CD8-positive, alpha-beta memory T cell (primary cell): ENCODE measurements at regions not wholly inside any gene's neighbourhood (a gene's known extent, or its start where the extent isn't known, plus 50 kb on each side); places are given as distances from the start of the nearest gene placed in this dataset.

Experiments used
- CTCF ChIA-PET: fragments of 350-600 bp; sonication (Branson Sonifier 250); formaldehyde crosslinking; loops from one replicate; lab custom pipeline; 2021; ENCODE audit warnings: antibody characterized with exemption; lab: Charles Lee
- POLR2A ChIA-PET: fragments of 350-600 bp; sonication (Branson Sonifier 250); formaldehyde crosslinking; loops from one replicate; lab custom pipeline; 2021; ENCODE audit warnings: antibody characterized with exemption; lab: Charles Lee
- DNase-seq, 5 donors: peaks; one replicate each; pipeline versions ENCODE4 v3.0.0 to v3.0.0-alpha.2; 2020 to 2022; ENCODE audit warnings: mixed read lengths in 1 of 5
- H3K27ac ChIP-seq: one replicate; pipeline ENCODE4 v1.7.0; 2013; ENCODE audit warnings: low read depth, mild to moderate bottlenecking, low read length, moderate library complexity
- H3K27me3 ChIP-seq: 2 replicates; pipeline ENCODE4 v1.7.0; 2013; ENCODE audit warnings: low read length, mild to moderate bottlenecking; ENCODE audit not compliant: insufficient read depth, poor library complexity, severe bottlenecking
- H3K36me3 ChIP-seq: 2 replicates; pipeline ENCODE4 v1.7.0; 2013; ENCODE audit warnings: mild to moderate bottlenecking, low read length, moderate library complexity; ENCODE audit not compliant: insufficient read depth
- H3K4me1 ChIP-seq: 2 replicates; pipeline ENCODE4 v1.7.0; 2013; ENCODE audit warnings: mild to moderate bottlenecking, low read length, moderate library complexity; ENCODE audit not compliant: insufficient read depth
- H3K4me3 ChIP-seq: 2 replicates; pipeline ENCODE4 v1.7.0; 2013; ENCODE audit warnings: mild to moderate bottlenecking, low read length
- H3K9me3 ChIP-seq: 2 replicates; pipeline ENCODE4 v1.7.0; 2013; ENCODE audit warnings: mild to moderate bottlenecking, low read length
- H3K27ac Mint-ChIP-seq, 8 donors: one replicate each; pipeline ENCODE4 v1.8.0; 2020 to 2021; ENCODE audit warnings: mixed read lengths in 8 of 8, mild to moderate bottlenecking in 6 of 8, inconsistent platforms in 3 of 8, moderate library complexity in 3 of 8
- H3K27me3 Mint-ChIP-seq, 2 donors: one replicate each; pipeline ENCODE4 v1.8.0; 2020 to 2021; ENCODE audit warnings: mixed read lengths in 2 of 2, mild to moderate bottlenecking in 1 of 2, moderate library complexity in 1 of 2
- H3K36me3 Mint-ChIP-seq, 3 donors: one replicate each; pipeline ENCODE4 v1.8.0; 2020 to 2021; ENCODE audit warnings: mixed read lengths in 3 of 3, inconsistent platforms in 1 of 3, mild to moderate bottlenecking in 1 of 3
- H3K4me1 Mint-ChIP-seq, 3 donors: one replicate each; pipeline ENCODE4 v1.8.0; 2020 to 2021; ENCODE audit warnings: mixed read lengths in 3 of 3, inconsistent platforms in 1 of 3, mild to moderate bottlenecking in 1 of 3
- H3K4me3 Mint-ChIP-seq, 7 donors: one replicate each; pipeline ENCODE4 v1.8.0; 2020 to 2021; ENCODE audit warnings: mixed read lengths in 7 of 7, mild to moderate bottlenecking in 6 of 7, moderate library complexity in 4 of 7, inconsistent platforms in 2 of 7
- H3K9me3 Mint-ChIP-seq, 5 donors: one replicate each; pipeline ENCODE4 v1.8.0; 2020 to 2022; ENCODE audit warnings: mixed read lengths in 5 of 5, mild to moderate bottlenecking in 3 of 5, moderate library complexity in 2 of 5, inconsistent platforms in 1 of 5

DNA sequence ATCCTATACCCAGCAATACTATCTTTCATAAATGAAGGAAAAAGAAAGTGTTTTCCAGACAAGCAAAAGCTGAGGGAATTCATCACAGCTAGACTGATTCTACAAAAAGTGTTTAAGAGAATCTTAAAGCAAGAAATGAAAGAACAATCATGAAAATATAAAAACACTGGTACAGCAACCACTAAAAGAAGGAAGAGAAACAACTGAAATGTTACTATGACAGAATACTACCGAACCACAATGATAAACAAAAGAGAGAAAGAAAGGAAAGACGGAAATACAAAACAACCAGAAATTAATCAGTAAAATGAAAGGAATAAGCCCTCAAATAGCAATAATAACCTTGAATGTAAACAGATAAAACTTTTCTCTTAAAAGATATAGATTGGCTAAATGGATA lies 110.8 kb upstream of the AFF2 start:
- Mint-ChIP-seq H3K27ac (no peak overlapping the region), H3K36me3 (peaks cover 0 to 3% (median 0%) of the 10 kb centered on the region in 3 donors), H3K4me3 (no peak overlapping the region), H3K4me1 (no peaks in the 10 kb centered on the region), H3K9me3 (no peaks in the 10 kb centered on the region), H3K27me3 (peaks cover 0 to 14% of the 10 kb centered on the region in 2 donors)
- no peak for DNase-seq
- no peak overlapping the region for H3K27ac ChIP-seq
- no peaks in the 10 kb centered on the region for H3K27me3 ChIP-seq
- H3K36me3 ChIP-seq = no peaks in the 10 kb centered on the region
- no peaks in the 10 kb centered on the region for H3K4me1 ChIP-seq
- no peak overlapping the region for H3K4me3 ChIP-seq
- CTCF ChIA-PET = no interaction called here
- H3K9me3 ChIP-seq = no peaks in the 10 kb centered on the region
- POLR2A ChIA-PET = no interaction called here

DNA sequence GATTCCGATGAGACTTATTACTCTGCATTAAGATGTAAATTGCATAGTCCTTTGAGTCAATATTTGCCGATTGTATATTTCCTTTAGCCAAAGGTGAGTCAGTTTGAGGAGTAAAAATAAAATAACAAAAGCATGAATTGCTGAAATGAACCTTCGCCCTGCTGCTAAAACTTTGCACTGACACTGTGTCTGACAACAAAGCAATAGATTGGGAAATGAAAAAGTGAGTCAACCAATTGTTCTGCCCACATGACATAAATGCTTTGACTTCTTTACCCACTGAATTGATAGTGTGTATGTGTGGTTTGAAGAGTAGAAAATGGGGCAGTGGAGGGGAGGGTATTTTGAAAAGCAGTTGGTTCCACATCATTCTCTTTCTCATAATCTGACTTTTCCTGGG lies 88.4 kb upstream of the AFF2 start:
- no peak overlapping the region for H3K27ac Mint-ChIP-seq
- peaks cover 4% of the 10 kb centered on the region in 2 donors for H3K27me3 Mint-ChIP-seq
- no peaks in the 10 kb centered on the region for H3K36me3 Mint-ChIP-seq
- H3K9me3 Mint-ChIP-seq = no peaks in the 10 kb centered on the region
- H3K4me1 Mint-ChIP-seq = no peaks in the 10 kb centered on the region
- no peaks in the 10 kb centered on the region for H3K27me3 ChIP-seq
- no peak overlapping the region for H3K4me3 ChIP-seq
- ChIA-PET POLR2A (no interaction called here), CTCF (no interaction called here)
- H3K4me3 Mint-ChIP-seq = no peak overlapping the region
- H3K4me1 ChIP-seq = no peaks in the 10 kb centered on the region
- H3K27ac ChIP-seq = no peak overlapping the region
- H3K9me3 ChIP-seq = no peaks in the 10 kb centered on the region
- no peaks in the 10 kb centered on the region for H3K36me3 ChIP-seq
- no peak for DNase-seq

DNA sequence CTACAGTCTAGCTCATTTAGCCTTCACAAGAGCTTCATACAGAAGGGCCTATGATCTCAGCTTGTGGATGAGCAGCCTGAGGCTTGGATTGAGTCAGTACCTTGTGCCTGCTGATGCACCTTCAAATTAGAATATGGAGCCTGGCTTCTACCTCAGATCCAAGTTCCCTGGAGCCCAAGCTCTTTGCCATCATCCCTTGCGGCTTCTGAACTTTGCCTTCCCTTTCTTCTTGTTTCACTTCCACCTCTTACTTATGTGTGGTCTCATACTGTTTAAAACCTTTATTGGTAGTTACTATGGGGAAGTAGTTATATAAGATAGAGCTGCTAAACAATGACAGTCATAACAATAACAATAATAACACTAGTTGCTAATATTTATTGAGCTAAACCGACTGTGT lies 84.3 kb upstream of the AFF2 start:
- ChIA-PET POLR2A (no interaction called here), CTCF (no interaction called here)
- Histone ChIP-seq H3K27ac (no peak overlapping the region), H3K9me3 (no peaks in the 10 kb centered on the region), H3K4me3 (no peak overlapping the region), H3K36me3 (no peaks in the 10 kb centered on the region), H3K4me1 (no peaks in the 10 kb centered on the region), H3K27me3 (no peaks in the 10 kb centered on the region)
- Mint-ChIP-seq H3K4me3 (no peak overlapping the region), H3K27me3 (peaks cover 4% of the 10 kb centered on the region in 2 donors), H3K36me3 (no peaks in the 10 kb centered on the region), H3K27ac (no peak overlapping the region), H3K9me3 (no peaks in the 10 kb centered on the region), H3K4me1 (no peaks in the 10 kb centered on the region)
- no peak for DNase-seq

DNA sequence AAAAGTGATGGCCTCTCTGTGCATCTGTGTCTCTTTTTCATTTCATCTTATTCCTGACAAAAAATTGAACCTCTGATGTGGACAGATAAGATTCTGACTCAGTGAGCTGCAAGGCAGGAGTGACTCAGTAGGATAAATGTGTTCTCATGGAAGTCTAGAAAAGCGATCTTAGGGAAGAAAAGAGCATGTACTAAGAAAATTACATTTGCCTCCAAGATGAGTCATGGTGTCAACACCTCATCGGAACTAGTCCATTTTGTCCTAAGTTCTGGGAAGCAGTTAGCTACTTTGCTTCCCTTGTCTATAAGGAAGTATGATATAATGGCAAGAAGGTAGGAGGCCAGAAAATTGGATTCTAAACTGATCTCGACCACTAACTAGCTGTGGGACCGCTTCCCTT lies 83.5 kb upstream of the AFF2 start:
- Histone ChIP-seq H3K9me3 (no peaks in the 10 kb centered on the region), H3K36me3 (no peaks in the 10 kb centered on the region), H3K4me3 (no peak overlapping the region), H3K27ac (no peak overlapping the region), H3K27me3 (no peaks in the 10 kb centered on the region), H3K4me1 (no peaks in the 10 kb centered on the region)
- Mint-ChIP-seq H3K27me3 (peaks cover 3 to 4% of the 10 kb centered on the region in 2 donors), H3K4me1 (no peaks in the 10 kb centered on the region), H3K27ac (no peak overlapping the region), H3K9me3 (no peaks in the 10 kb centered on the region), H3K36me3 (no peaks in the 10 kb centered on the region), H3K4me3 (no peak overlapping the region)
- DNase-seq = no peak
- CTCF ChIA-PET = no interaction called here
- POLR2A ChIA-PET = no interaction called here

DNA sequence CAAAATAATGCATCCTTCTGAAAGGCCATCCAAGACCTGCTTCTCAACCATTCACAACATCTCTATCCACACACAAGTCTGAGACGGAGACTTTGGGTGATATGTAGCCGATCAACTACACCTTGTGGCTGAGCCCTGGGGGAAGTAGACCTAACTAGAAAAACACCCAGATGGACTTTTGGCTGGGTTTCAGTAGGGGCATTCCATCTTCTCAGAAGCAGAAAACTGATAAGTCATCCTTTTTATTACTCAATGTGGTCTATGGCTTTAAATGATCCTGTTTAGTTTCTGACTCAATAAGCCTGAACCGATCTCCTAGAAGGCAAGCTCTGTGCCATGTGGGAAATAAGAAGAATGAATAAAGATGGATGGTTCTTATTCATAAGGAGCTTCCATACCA lies 82.5 kb upstream of the AFF2 start:
- Mint-ChIP-seq H3K36me3 (no peaks in the 10 kb centered on the region), H3K27ac (no peak overlapping the region), H3K4me1 (no peaks in the 10 kb centered on the region), H3K9me3 (no peaks in the 10 kb centered on the region), H3K4me3 (no peak overlapping the region), H3K27me3 (peaks cover 0 to 4% of the 10 kb centered on the region in 2 donors)
- Histone ChIP-seq H3K9me3 (no peaks in the 10 kb centered on the region), H3K27me3 (no peaks in the 10 kb centered on the region), H3K4me1 (no peaks in the 10 kb centered on the region), H3K4me3 (no peak overlapping the region), H3K27ac (no peak overlapping the region), H3K36me3 (no peaks in the 10 kb centered on the region)
- ChIA-PET POLR2A (no interaction called here), CTCF (no interaction called here)
- no peak for DNase-seq

DNA sequence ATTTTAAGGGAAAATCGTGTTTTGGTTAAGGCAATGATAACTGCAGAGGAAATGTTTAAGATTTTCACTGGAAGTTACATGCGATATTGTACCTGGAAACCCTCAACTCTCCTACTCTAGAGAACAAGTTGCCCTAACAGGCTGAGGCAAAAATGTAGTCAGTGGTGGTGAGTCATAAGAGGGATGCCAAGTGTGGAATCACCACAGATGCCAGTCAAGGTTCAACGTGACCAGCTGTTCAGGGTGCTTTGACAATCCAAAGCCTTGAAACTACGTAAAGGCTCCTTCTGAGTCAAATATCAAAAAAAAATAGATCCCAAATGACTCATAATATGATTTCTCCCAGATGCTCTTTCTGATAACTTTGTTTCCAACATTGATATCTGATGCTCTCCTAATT lies 77.9 kb upstream of the AFF2 start:
- no peaks in the 10 kb centered on the region for H3K36me3 ChIP-seq
- no peak overlapping the region for H3K4me3 ChIP-seq
- no peak overlapping the region for H3K27ac Mint-ChIP-seq
- POLR2A ChIA-PET = no interaction called here
- peaks cover 0 to 6% of the 10 kb centered on the region in 2 donors for H3K27me3 Mint-ChIP-seq
- CTCF ChIA-PET = no interaction called here
- H3K9me3 ChIP-seq = no peaks in the 10 kb centered on the region
- no peaks in the 10 kb centered on the region for H3K9me3 Mint-ChIP-seq
- H3K27me3 ChIP-seq = no peaks in the 10 kb centered on the region
- no peaks in the 10 kb centered on the region for H3K4me1 ChIP-seq
- H3K36me3 Mint-ChIP-seq = no peaks in the 10 kb centered on the region
- no peaks in the 10 kb centered on the region for H3K4me1 Mint-ChIP-seq
- no peak for DNase-seq
- no peak overlapping the region for H3K27ac ChIP-seq
- no peak overlapping the region for H3K4me3 Mint-ChIP-seq

DNA sequence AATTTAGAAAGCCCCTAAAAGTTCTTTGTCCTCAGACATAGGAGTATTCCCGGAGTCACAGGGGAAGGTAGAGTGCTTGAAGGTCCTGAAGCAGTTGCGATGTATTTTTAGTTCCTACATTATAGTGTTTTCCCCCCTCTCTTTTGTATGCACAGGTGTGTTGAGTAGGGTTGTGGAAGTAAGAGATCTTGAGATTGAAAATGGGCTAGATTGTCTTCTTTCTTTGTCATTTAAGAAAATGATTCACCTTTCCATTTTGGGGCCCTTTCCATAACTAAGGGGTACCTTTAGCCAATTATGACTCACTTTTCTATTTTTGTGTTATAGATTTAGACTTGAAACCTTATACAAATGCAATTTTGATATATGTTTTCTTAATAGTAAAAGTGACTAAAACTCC lies 75.8 kb upstream of the AFF2 start:
- POLR2A ChIA-PET = no interaction called here
- Mint-ChIP-seq H3K9me3 (no peaks in the 10 kb centered on the region), H3K36me3 (peaks cover 0 to under 1% (median 0%) of the 10 kb centered on the region in 3 donors)

DNA sequence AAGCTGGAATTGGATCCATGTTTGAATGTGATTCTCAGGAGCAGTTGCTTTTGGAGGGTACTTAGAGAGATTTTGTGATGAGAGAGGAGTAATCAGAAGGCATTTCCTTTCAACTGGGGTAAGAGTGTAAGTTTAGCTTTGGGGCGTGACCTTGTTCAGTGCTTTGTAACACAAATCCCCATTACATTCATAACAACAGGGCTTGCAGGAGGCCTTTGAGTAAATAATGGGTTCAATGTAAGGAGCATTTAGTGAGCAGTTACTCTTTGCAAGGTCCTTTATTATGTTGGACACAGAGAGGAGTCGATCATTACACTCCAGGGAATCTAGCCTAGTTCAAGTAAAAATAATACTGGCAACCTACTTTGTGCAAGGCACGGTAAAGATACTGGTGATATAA lies 74.0 kb upstream of the AFF2 start:
- CTCF ChIA-PET = no interaction called here
- POLR2A ChIA-PET = no interaction called here
- H3K36me3 Mint-ChIP-seq = peaks cover 0 to 1% (median 0%) of the 10 kb centered on the region in 3 donors

More for the DNA sequence above, 75.8 kb upstream of the AFF2 start:
- Histone ChIP-seq H3K36me3 (no peaks in the 10 kb centered on the region), H3K4me3 (no peak overlapping the region), H3K27ac (no peak overlapping the region), H3K27me3 (no peaks in the 10 kb centered on the region), H3K4me1 (no peaks in the 10 kb centered on the region), H3K9me3 (no peaks in the 10 kb centered on the region)
- CTCF ChIA-PET = no interaction called here
- DNase-seq = no peak
- no peak overlapping the region for H3K4me3 Mint-ChIP-seq
- H3K27ac Mint-ChIP-seq = no peak overlapping the region
- H3K4me1 Mint-ChIP-seq = no peaks in the 10 kb centered on the region
- H3K27me3 Mint-ChIP-seq = peaks cover 0 to 4% of the 10 kb centered on the region in 2 donors

DNA sequence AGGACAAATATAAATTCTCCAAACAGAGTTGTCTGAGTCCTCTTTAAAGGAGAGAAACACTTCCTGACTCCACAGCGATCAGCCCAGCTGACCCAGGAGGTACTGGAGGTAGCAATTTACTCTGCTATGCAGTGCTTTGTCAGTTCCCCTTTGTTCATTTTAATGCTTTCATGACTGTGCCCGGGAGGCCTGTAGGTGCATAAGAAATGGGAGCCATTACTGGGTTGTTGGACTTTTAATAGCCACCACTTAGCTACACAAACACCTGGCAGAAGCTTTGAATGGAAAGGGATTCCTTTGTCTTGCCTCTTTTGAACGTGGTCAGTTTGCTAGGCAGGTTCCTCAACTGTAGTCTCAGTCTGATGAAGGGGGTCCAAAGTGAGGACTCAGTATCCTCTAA lies 59.0 kb upstream of the AFF2 start:
- POLR2A ChIA-PET = no interaction called here
- no peaks in the 10 kb centered on the region for H3K9me3 Mint-ChIP-seq

More for the DNA sequence above, 74.0 kb upstream of the AFF2 start:
- no peak for DNase-seq
- H3K4me3 Mint-ChIP-seq = no peak overlapping the region
- no peaks in the 10 kb centered on the region for H3K4me1 Mint-ChIP-seq
- H3K27ac Mint-ChIP-seq = no peak overlapping the region
- Histone ChIP-seq H3K27me3 (no peaks in the 10 kb centered on the region), H3K27ac (no peak overlapping the region), H3K4me1 (no peaks in the 10 kb centered on the region), H3K36me3 (no peaks in the 10 kb centered on the region), H3K4me3 (no peak overlapping the region), H3K9me3 (no peaks in the 10 kb centered on the region)
- H3K27me3 Mint-ChIP-seq = peaks cover 0 to 5% of the 10 kb centered on the region in 2 donors
- no peaks in the 10 kb centered on the region for H3K9me3 Mint-ChIP-seq

More for the DNA sequence above, 59.0 kb upstream of the AFF2 start:
- no peak overlapping the region for H3K27ac ChIP-seq
- no peaks in the 10 kb centered on the region for H3K27me3 ChIP-seq
- no peaks in the 10 kb centered on the region for H3K36me3 ChIP-seq
- H3K4me1 Mint-ChIP-seq = peaks cover 6 to 8% (median 7%) of the 10 kb centered on the region in 3 donors
- H3K4me3 ChIP-seq = no peak overlapping the region
- no peak overlapping the region for H3K4me3 Mint-ChIP-seq
- CTCF ChIA-PET = no interaction called here
- no peak for DNase-seq
- no peaks in the 10 kb centered on the region for H3K4me1 ChIP-seq
- H3K27me3 Mint-ChIP-seq = no peaks in the 10 kb centered on the region
- no peak overlapping the region for H3K27ac Mint-ChIP-seq
- H3K36me3 Mint-ChIP-seq = no peaks in the 10 kb centered on the region
- H3K9me3 ChIP-seq = no peaks in the 10 kb centered on the region
